ENCODE measurements at regions not wholly inside any gene's neighbourhood (a gene's known extent, or its start where the extent isn't known, plus 50 kb on each side); places are given as distances from the start of the nearest gene placed in this dataset.
A peak's percentile ranks its signal among the peaks of the same experiment; 100 is the strongest.
"Not testable (repeated sequence)": the region's sequence is repeated elsewhere in the genome, so short reads cannot be mapped to it uniquely, and the experiment has no call there.

DNA sequence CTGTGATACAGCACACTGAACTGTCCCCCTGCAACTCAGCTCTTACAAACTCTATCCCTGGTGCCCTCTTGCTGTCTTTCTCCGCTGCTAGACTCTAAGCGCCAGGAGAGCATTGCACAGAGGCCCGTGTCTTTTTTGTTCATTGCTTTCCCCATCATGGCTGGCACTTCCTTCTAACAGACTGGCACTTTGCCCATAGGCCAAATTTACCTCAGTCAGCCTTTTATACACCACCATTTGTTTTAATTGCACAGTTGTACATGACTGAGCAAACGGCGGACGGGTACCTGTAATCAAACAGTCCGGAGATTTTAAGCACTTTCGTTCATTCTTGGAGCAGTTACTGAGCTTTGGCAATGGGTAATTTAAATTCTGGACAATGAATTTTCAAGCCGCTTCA lies 102.2 kb upstream of the CLINT1 start:
- H3K4me1 ChIP-seq (ENCODE audit: control insufficient read depth, insufficient read depth, low read length): peaks cover 11% of the 10 kb centered on the region
- H3K27me3 ChIP-seq (ENCODE audit: control insufficient read depth, insufficient read depth, low read length): no peaks in the 10 kb centered on the region
- H3K27ac ChIP-seq (ENCODE audit: low read length): no peak overlapping the region
- peaks cover 2% of the 10 kb centered on the region for H3K9me3 ChIP-seq (replicated peaks; ENCODE audit: control insufficient read depth, low read depth, low read length)
- DNase-seq: no peak
- no peaks in the 10 kb centered on the region for H3K36me3 ChIP-seq (ENCODE audit: control insufficient read depth, insufficient read depth, low read length)
- WGBS (ENCODE audit: insufficient coverage): 53% methylated on average over 4 of the region's 9 CpGs
- H3K4me3 ChIP-seq (ENCODE audit: low read length): no peak overlapping the region

DNA sequence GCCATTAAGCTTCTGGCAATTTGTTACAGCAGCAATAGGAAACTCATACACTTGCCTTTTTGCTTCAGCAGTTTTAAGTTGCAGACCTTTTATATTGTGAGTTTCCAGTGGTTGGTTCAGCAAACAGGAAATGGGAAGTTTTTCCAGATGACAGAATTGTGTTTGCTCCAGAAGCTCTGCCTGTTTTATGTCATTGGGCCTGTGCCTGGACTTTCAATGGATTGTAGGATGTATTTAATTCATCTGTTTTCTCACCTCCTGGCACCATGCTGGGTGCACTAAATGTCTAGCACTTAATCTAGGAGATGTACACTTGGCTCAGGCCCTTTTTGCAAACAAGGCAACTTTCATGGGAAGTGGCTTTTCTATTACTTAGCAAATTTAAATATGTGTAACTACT lies 100.4 kb upstream of the CLINT1 start:
- H3K27ac ChIP-seq (ENCODE audit: low read length): no peak overlapping the region
- peak; percentile 54 for DNase-seq
- H3K27me3 ChIP-seq (ENCODE audit: control insufficient read depth, insufficient read depth, low read length): no peaks in the 10 kb centered on the region
- peaks cover 2% of the 10 kb centered on the region for H3K9me3 ChIP-seq (replicated peaks; ENCODE audit: control insufficient read depth, low read depth, low read length)
- H3K4me1 ChIP-seq (ENCODE audit: control insufficient read depth, insufficient read depth, low read length): peaks cover 11% of the 10 kb centered on the region
- no peak overlapping the region for H3K4me3 ChIP-seq (ENCODE audit: low read length)
- H3K36me3 ChIP-seq (ENCODE audit: control insufficient read depth, insufficient read depth, low read length): no peaks in the 10 kb centered on the region

DNA sequence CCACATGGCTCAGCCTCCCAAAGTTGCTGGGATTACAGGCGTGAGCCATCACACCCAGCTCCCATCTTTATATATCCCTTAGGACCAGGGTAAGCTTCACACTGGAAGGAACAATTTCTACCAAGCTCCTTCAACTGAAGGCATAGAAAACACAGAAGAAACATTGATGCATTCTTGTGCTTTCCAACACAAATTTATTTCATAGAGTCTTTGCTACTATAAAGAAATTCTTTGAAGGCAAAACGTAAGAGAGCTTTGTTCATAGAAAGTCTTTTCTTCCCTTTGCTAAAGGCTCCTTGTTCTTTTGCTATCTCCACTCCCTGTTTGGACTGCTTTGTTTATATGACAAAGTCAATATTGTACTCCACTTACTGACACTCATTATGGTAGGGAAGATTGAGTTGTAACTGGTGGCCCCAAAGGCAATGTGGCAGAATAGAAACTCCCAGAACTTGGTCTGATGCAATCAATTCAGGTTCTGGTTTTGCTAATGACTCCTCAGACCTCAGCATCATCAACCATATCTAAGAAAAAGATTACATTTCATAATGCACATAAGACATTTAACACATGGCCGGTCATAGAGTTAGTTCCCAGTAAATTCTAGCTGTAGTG lies 97.4 kb upstream of the CLINT1 start:
- no CpG with 5 or more reads among the region's 3 CpGs for WGBS (ENCODE audit: insufficient coverage)
- Histone ChIP-seq H3K9me3 (replicated peaks; ENCODE audit: control insufficient read depth, low read depth, low read length) (peaks cover 2% of the 10 kb centered on the region), H3K27me3 (ENCODE audit: control insufficient read depth, insufficient read depth, low read length) (no peaks in the 10 kb centered on the region), H3K4me3 (ENCODE audit: low read length) (no peak overlapping the region), H3K27ac (ENCODE audit: low read length) (no peak overlapping the region), H3K36me3 (ENCODE audit: control insufficient read depth, insufficient read depth, low read length) (no peaks in the 10 kb centered on the region), H3K4me1 (ENCODE audit: control insufficient read depth, insufficient read depth, low read length) (peaks cover 4% of the 10 kb centered on the region)
- no peak for DNase-seq

DNA sequence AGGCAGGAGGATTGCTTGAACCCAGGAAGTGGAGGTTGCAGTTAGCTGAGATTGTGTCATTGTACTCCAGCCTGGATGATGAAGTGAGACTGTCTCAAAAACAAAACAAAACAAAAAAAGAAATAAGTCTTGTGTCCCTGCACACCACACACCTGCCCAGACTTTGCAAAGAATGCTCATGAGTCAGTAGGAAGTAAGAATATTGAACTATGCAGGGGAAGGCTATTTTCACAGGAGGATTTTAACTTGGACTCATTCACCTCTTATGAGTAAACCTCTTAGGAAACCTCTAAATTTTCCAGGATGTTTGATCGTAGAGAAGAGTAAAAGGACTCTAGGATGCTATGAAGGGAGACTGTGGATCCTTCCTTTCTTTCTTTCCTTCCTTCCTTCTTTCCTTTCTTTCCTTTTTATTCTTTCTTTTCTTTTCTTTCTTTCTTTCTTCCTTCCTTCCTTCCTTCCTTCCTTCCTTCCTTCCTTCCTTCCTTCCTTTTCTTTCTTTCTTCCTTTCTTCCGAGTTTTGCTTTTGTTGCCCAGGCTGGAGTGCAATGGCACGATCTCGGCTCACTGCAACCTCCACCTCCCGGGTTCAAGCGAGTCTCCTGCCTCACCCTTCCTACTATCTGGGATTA lies 96.7 kb upstream of the CLINT1 start:
- Histone ChIP-seq H3K4me1 (ENCODE audit: control insufficient read depth, insufficient read depth, low read length) (no peaks in the 10 kb centered on the region), H3K36me3 (ENCODE audit: control insufficient read depth, insufficient read depth, low read length) (no peaks in the 10 kb centered on the region), H3K4me3 (ENCODE audit: low read length) (no peak overlapping the region), H3K9me3 (replicated peaks; ENCODE audit: control insufficient read depth, low read depth, low read length) (peaks cover 2% of the 10 kb centered on the region), H3K27me3 (ENCODE audit: control insufficient read depth, insufficient read depth, low read length) (no peaks in the 10 kb centered on the region), H3K27ac (ENCODE audit: low read length) (no peak overlapping the region)
- no peak for DNase-seq
- 100% methylated on average over 1 of the region's 6 CpGs for WGBS (ENCODE audit: insufficient coverage)

DNA sequence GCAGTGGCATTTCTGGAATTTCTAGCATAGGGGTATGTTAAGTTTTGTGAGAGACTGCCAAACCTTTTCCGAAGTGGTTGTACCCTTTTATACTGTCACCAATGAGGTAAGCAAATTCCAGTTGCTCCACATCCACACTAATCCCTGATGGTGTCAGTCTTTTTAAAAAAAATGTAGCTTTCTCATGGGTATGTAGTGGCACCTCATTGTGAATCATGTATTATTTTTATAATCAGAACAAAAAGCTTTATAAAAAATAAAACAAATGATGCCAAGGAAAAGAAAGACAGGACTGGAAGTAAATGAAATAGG lies 93.4 kb upstream of the CLINT1 start:
- H3K36me3 ChIP-seq (ENCODE audit: control insufficient read depth, insufficient read depth, low read length): no peaks in the 10 kb centered on the region
- peaks cover 6% of the 10 kb centered on the region for H3K4me1 ChIP-seq (ENCODE audit: control insufficient read depth, insufficient read depth, low read length)
- no CpG with 5 or more reads among the region's 1 CpG for WGBS (ENCODE audit: insufficient coverage)
- H3K27ac ChIP-seq (ENCODE audit: low read length): no peak overlapping the region
- no peaks in the 10 kb centered on the region for H3K9me3 ChIP-seq (replicated peaks; ENCODE audit: control insufficient read depth, low read depth, low read length)
- no peak overlapping the region for H3K4me3 ChIP-seq (ENCODE audit: low read length)
- H3K27me3 ChIP-seq (ENCODE audit: control insufficient read depth, insufficient read depth, low read length): no peaks in the 10 kb centered on the region
- no peak for DNase-seq

DNA sequence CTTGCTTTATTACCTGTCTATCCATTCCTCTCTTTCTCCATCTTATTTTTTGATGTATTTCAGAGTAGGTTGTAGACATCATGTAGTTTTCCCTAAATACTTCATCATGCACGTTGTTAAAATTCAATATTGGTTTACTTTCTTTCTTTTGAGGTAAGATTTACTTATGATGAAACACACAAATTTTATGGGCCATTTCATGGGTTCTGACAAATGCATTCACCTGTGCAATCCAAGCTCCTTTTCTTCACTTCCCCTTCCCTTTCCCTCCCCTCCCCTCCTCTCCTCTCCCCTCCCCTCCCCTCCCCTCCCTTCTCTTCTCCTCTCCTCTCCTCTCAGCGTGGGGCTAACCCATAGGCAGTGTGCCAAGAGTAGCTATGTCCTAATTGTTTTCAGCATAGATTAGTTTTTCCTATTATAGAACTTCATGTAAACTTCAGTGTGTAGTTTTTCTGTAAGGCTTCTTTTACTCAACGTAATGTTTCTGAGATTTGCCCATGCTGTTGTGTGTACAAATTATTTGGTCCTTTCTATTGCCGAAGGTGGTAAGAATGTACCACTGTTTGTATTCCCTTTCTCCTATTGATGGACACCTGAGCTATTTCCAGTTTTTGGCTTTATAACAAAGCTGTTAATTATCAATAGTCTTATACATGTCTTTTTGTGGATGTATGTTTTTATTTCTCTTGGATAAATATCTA lies 92.9 kb upstream of the CLINT1 start:
- H3K36me3 ChIP-seq (ENCODE audit: control insufficient read depth, insufficient read depth, low read length): no peaks in the 10 kb centered on the region
- no peak overlapping the region for H3K27ac ChIP-seq (ENCODE audit: low read length)
- no peak overlapping the region for H3K4me3 ChIP-seq (ENCODE audit: low read length)
- no peaks in the 10 kb centered on the region for H3K27me3 ChIP-seq (ENCODE audit: control insufficient read depth, insufficient read depth, low read length)
- no CpG with 5 or more reads among the region's 4 CpGs for WGBS (ENCODE audit: insufficient coverage)
- H3K9me3 ChIP-seq (replicated peaks; ENCODE audit: control insufficient read depth, low read depth, low read length): no peaks in the 10 kb centered on the region
- H3K4me1 ChIP-seq (ENCODE audit: control insufficient read depth, insufficient read depth, low read length): peaks cover 6% of the 10 kb centered on the region
- DNase-seq: no peak

DNA sequence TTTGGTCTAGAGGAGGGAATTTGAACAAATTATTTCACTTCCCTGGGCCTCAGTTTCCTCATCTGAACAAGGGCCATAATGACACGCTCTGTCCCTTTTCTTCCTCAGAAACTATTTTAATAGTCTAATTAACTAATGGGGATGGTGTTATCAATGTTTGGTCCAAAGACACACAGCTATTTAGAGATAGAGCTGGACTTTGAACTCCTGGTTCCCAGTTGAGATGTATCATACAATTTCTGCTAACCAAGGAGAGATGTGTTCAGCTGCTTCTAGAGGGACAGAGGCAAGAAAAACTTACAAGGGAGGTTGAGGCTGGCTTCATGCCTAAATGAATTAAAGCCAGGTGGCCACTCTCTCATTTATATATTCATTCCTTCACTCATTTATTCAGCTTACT lies 90.6 kb upstream of the CLINT1 start:
- no peaks in the 10 kb centered on the region for H3K36me3 ChIP-seq (ENCODE audit: control insufficient read depth, insufficient read depth, low read length)
- H3K9me3 ChIP-seq (replicated peaks; ENCODE audit: control insufficient read depth, low read depth, low read length): no peaks in the 10 kb centered on the region
- WGBS (ENCODE audit: insufficient coverage): no CpG with 5 or more reads among the region's 1 CpG
- no peaks in the 10 kb centered on the region for H3K27me3 ChIP-seq (ENCODE audit: control insufficient read depth, insufficient read depth, low read length)
- H3K4me3 ChIP-seq (ENCODE audit: low read length): no peak overlapping the region
- no peak overlapping the region for H3K27ac ChIP-seq (ENCODE audit: low read length)
- no peak for DNase-seq
- peaks cover 6% of the 10 kb centered on the region for H3K4me1 ChIP-seq (ENCODE audit: control insufficient read depth, insufficient read depth, low read length)

DNA sequence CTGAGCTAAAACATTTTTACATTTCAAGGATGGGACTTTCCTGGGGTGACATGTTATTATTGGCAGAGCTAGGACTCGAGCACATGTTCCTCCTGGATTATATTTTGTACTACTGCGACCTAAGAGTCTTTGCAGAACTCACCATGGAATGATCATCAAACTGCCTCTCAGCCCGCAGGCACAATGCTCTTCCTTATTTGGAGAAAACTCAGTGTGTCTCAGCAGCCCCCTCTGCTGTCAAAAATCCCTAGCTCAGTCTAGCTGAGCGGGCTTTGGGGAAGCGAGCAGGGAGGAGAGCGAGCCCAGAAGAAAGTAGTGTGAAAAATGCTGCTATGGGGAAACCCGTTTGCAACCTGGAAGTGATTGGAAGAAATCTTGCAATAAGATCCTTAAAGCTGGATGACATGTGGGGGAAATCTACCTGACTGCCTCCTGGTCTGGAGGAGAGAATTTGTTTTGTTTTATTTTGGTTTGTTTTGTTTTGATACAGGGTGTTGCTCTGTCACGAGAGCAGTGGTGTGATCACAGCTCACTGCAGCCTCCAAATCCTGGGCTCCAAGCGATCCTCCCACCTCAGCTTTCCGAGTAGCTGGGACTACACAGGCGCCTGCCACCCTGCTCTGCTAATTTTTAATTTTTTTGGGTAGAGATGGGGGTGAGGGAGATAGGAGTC lies 89.9 kb upstream of the CLINT1 start:
- WGBS (ENCODE audit: insufficient coverage): 18% methylated on average over 9 of the region's 11 CpGs
- Histone ChIP-seq H3K27me3 (ENCODE audit: control insufficient read depth, insufficient read depth, low read length) (no peaks in the 10 kb centered on the region), H3K36me3 (ENCODE audit: control insufficient read depth, insufficient read depth, low read length) (no peaks in the 10 kb centered on the region), H3K4me1 (ENCODE audit: control insufficient read depth, insufficient read depth, low read length) (peaks cover 6% of the 10 kb centered on the region), H3K4me3 (ENCODE audit: low read length) (no peak overlapping the region), H3K27ac (ENCODE audit: low read length) (no peak overlapping the region), H3K9me3 (replicated peaks; ENCODE audit: control insufficient read depth, low read depth, low read length) (no peaks in the 10 kb centered on the region)
- peak; percentile 98 for DNase-seq

DNA sequence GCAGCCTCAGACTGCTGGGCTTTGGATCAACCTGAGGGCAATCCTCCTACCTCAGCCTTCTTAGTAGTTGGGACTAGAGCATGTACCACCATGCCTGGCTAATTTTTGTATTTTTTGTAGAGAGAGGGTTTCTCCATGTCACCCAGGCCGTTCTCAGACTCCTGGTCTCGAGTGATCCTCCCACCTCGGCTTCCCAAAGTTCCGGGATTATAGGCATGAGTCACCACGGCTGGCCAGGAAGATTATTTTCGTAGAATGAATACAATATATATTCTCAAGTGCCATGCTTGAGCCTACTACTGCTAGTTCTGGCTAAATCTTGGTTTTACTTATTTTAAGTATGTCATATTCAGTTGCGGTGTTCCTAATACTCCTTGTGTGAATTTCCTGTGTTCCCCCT lies 88.2 kb upstream of the CLINT1 start:
- no peaks in the 10 kb centered on the region for H3K36me3 ChIP-seq (ENCODE audit: control insufficient read depth, insufficient read depth, low read length)
- H3K4me1 ChIP-seq (ENCODE audit: control insufficient read depth, insufficient read depth, low read length): peaks cover 6% of the 10 kb centered on the region
- DNase-seq: no peak
- no peak overlapping the region for H3K27ac ChIP-seq (ENCODE audit: low read length)
- no peak overlapping the region for H3K4me3 ChIP-seq (ENCODE audit: low read length)
- WGBS (ENCODE audit: insufficient coverage): no CpG with 5 or more reads among the region's 7 CpGs
- H3K9me3 ChIP-seq (replicated peaks; ENCODE audit: control insufficient read depth, low read depth, low read length): no peaks in the 10 kb centered on the region
- H3K27me3 ChIP-seq (ENCODE audit: control insufficient read depth, insufficient read depth, low read length): no peaks in the 10 kb centered on the region

DNA sequence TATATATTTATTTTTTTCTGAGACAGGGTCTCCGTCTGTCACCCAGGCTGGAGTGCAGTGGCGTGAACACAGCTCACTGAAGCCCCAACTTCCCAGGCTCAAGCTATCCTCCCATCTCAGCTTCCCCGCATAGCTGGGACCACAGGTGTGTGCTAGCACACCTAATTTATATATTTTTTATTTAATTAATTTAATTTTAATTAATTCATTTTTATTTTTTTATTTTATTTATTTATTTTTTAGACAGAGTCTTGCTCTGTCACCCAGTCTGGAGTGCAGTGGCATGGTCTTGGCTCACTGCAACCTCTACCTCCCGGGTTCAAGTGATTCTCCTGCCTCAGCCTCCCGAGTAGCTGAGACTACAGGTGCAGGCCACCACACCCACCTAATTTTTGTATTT lies 86.9 kb upstream of the CLINT1 start:
- H3K27ac ChIP-seq (ENCODE audit: low read length); H3K9me3 ChIP-seq (replicated peaks; ENCODE audit: control insufficient read depth, low read depth, low read length); H3K36me3 ChIP-seq (ENCODE audit: control insufficient read depth, insufficient read depth, low read length); H3K4me1 ChIP-seq (ENCODE audit: control insufficient read depth, insufficient read depth, low read length); H3K4me3 ChIP-seq (ENCODE audit: low read length); H3K27me3 ChIP-seq (ENCODE audit: control insufficient read depth, insufficient read depth, low read length); DNase-seq: not testable (repeated sequence)
- WGBS (ENCODE audit: insufficient coverage): 92% methylated on average over 2 of the region's 5 CpGs

All from muscle of leg (tissue), 3 donors.